ENCODE measurements at regions not wholly inside any gene's neighbourhood (a gene's known extent, or its start where the extent isn't known, plus 50 kb on each side); places are given as distances from the start of the nearest gene placed in this dataset.

GRCh38 chr4:42339935-42340406, 57.3 kb upstream of the SHISA3 start (continued):
- TF ChIP-seq ZBTB40 (IDR thresholded peaks at IDR 0.05; ENCODE audit: borderline replicate concordance) (no peak), HDAC6 (IDR thresholded peaks at IDR 0.05; ENCODE audit: unreplicated experiment) (no peak), NKRF (conservative IDR thresholded peaks at IDR 0.05) (no peak), HSF1 (IDR thresholded peaks at IDR 0.05; ENCODE audit: low read depth, low read length) (no peak), MYC (IDR thresholded peaks at IDR 0.05; ENCODE audit: insufficient read depth, insufficient read length, insufficient replicate concordance, low read length, severe bottlenecking) (no peak), DPF2 (IDR thresholded peaks at IDR 0.05) (no peak), SIX5 (IDR thresholded peaks at IDR 0.05; ENCODE audit: low read depth, low read length, severe bottlenecking) (no peak)
